ENCODE measurements at regions not wholly inside any gene's neighbourhood (a gene's known extent, or its start where the extent isn't known, plus 50 kb on each side); places are given as distances from the start of the nearest gene placed in this dataset.

- H3K9me3 ChIP-seq (replicated peaks), result peaks cover 53% of the 10 kb centered on the region
- intact Hi-C loops (cut with micrococcal nuclease), result no loop called here
- H3K27me3 ChIP-seq (ENCODE audit: low read depth), result no peaks in the 10 kb centered on the region
Observed at GRCh38 chr15:53046153-53046790, 256.1 kb upstream of the ONECUT1 start.

GRCh38 chr15:53038655-53038941 is 248.5 kb upstream of the ONECUT1 start:
- no peaks in the 10 kb centered on the region for H3K36me3 ChIP-seq
- H3K27me3 ChIP-seq (ENCODE audit: low read depth), result peaks cover 22% of the 10 kb centered on the region
- intact Hi-C loops (cut with micrococcal nuclease), result no loop called here

More at GRCh38 chr15:53046153-53046790, 256.1 kb upstream of the ONECUT1 start:
- Histone ChIP-seq H3K4me3 (no peak overlapping the region), H3K36me3 (no peaks in the 10 kb centered on the region), H3K27ac (replicated peaks) (no peak overlapping the region), H3K4me1 (no peaks in the 10 kb centered on the region)
- DNase-seq, result no peak
- TF ChIP-seq CTCF (IDR thresholded peaks at IDR 0.05; ENCODE audit: borderline replicate concordance), result no peak

GRCh38 chr15:53037904-53038654 is 247.9 kb upstream of the ONECUT1 start:
- no peak overlapping the region for H3K27ac ChIP-seq (replicated peaks)
- H3K4me1 ChIP-seq, result no peaks in the 10 kb centered on the region
- no peak for DNase-seq
- no peak overlapping the region for H3K4me3 ChIP-seq
- intact Hi-C loops (cut with micrococcal nuclease), result no loop called here
- peaks cover 22% of the 10 kb centered on the region for H3K27me3 ChIP-seq (ENCODE audit: low read depth)
- TF ChIP-seq CTCF (IDR thresholded peaks at IDR 0.05; ENCODE audit: borderline replicate concordance), result no peak
- H3K36me3 ChIP-seq, result no peaks in the 10 kb centered on the region
- H3K9me3 ChIP-seq (replicated peaks), result peaks cover 13% of the 10 kb centered on the region

More at GRCh38 chr15:53038655-53038941, 248.5 kb upstream of the ONECUT1 start:
- Histone ChIP-seq H3K9me3 (replicated peaks) (peaks cover 19% of the 10 kb centered on the region), H3K4me3 (no peak overlapping the region), H3K27ac (replicated peaks) (no peak overlapping the region), H3K4me1 (no peaks in the 10 kb centered on the region)
- TF ChIP-seq CTCF (IDR thresholded peaks at IDR 0.05; ENCODE audit: borderline replicate concordance), result no peak
- no peak for DNase-seq

DNA sequence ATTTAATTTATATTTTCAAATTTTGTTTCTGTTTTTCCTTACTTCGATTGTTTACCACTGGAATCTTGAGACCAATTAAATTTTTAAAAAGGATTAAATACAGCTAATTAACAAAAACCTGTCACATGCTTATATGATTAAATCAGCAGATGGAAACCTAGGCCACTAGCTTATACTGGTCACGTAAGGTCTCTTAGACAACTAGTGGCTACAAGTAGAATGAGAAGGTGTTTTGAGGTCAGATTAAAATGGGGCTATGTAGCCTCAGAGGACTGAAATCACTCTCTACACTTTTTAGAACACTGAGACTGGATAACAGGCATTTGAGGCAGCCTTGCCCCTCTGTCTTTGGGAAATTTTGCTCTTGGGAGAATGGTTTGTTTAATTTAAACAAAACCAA is 246.5 kb upstream of the ONECUT1 start:
- no peaks in the 10 kb centered on the region for H3K4me1 ChIP-seq
- H3K9me3 ChIP-seq (replicated peaks), result no peaks in the 10 kb centered on the region
- DNase-seq, result no peak
- no peaks in the 10 kb centered on the region for H3K36me3 ChIP-seq
- TF ChIP-seq CTCF (IDR thresholded peaks at IDR 0.05; ENCODE audit: borderline replicate concordance), result no peak
- intact Hi-C loops (cut with micrococcal nuclease), result no loop called here
- H3K4me3 ChIP-seq, result no peak overlapping the region
- no peak overlapping the region for H3K27ac ChIP-seq (replicated peaks)
- peaks cover 22% of the 10 kb centered on the region for H3K27me3 ChIP-seq (ENCODE audit: low read depth)

DNA sequence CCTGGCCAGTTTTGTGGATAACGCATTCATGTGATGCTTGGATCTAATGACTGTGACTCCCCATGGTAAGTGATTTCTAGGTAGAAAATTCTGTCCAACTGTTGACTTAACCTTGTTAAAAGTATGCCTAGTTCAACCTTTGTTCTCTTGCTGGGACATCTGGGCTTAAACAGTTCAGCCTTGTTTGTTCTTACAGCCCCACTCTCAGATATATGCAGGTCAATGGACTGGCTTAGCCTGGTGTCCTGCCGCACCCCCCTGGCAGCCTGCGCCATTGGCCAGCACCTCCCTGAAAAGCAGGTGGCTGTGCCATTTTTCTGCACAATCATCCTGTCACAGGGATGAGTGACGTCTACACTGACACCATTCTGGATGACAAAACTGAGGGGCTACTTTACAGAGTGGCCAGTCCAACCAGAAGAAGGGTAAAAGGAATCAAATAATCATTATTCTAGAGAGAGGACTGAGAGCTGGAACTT is 244.7 kb upstream of the ONECUT1 start:
- DNase-seq, result no peak
- no peak for TF ChIP-seq CTCF (IDR thresholded peaks at IDR 0.05; ENCODE audit: borderline replicate concordance)
- Histone ChIP-seq H3K9me3 (replicated peaks) (no peaks in the 10 kb centered on the region), H3K4me1 (no peaks in the 10 kb centered on the region), H3K4me3 (no peak overlapping the region), H3K27me3 (ENCODE audit: low read depth) (peaks cover 18% of the 10 kb centered on the region), H3K36me3 (no peaks in the 10 kb centered on the region), H3K27ac (replicated peaks) (no peak overlapping the region)
- intact Hi-C loops (cut with micrococcal nuclease), result no loop called here
